ENCODE measurements at regions not wholly inside any gene's neighbourhood (a gene's known extent, or its start where the extent isn't known, plus 50 kb on each side); places are given as distances from the start of the nearest gene placed in this dataset.
"Not testable (repeated sequence)": the region's sequence is repeated elsewhere in the genome, so short reads cannot be mapped to it uniquely, and the experiment has no call there.

DNA sequence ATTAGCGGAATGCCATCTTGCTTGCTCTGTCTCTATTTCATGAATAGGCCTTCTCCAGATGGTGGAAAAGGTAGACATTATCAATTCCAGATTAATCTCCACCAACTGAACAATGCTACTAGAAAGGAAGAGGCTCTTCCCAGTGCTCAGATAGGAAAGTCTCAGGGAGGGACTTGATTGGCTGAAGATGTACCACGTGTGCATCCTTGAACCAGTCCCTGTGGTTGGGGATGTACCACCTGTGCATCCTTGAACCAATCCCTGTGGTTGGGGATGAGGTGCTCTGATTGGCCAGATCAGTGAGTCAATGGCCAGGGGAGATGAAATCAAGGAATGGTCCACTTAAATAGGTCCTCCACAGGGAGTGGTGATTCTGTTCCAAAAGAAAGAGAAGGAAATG lies 246.2 kb downstream of the NPIPA7 start:
- DNase-seq: not testable (repeated sequence)

DNA sequence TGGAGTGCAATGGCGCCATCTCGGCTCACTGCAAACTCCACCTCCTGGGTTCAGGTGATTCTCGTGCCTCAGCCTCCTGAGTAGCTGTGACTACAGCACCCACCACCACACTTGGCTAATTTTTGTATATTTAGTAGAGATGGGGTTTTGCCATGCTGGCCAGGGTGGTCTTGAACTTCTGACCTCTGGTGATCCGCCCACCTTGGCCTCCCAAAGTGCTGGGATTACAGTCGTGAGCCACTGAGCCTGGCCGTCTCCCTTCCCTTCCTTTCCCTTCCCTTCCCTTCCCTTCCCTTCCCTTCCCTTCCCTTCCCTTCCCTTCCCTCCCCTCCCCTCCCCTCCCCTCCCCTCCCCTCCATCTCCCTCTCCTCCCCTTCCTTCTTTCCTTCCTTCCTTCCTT lies 248.9 kb downstream of the NPIPA7 start:
- DNase-seq: not testable (repeated sequence)

DNA sequence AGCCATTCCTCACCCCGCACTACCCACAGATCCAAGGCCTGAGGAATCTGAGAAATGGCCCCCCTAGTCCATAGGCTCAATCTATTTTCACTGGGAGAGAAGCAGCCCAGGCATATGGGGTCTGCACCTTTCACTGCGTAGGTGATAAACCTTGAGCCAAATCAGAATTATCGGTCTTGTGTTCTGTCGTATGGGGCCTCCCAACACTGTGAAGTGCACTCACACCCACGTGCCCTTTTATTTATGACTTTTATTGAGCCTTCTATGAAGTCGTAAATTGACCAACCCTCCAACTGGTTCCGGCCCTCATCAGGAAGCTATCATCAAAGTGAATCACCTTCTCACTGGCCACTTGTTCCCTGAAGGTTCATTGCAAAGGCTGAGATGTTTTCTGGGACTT lies 259.3 kb downstream of the NPIPA7 start:
- not testable (repeated sequence) for DNase-seq

DNA sequence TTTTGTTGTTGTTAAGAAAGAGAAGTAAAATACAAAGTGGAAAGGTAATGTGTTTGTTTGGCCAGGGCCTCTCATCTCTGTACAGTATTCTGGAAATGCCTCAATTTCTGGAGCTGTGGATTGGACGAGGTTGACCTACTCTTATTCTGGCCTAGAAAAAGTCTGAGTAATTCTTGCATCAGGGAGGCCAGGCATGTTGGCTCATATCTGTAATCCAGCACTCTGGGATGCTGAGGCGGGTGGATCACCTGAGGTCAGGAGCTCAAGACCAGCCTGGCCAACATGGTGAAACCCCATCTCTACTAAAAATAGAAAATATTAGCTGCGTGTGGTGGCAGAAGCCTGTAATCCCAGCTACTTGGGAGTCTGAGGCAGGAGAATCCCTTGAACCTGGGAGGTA lies 259.8 kb downstream of the NPIPA7 start:
- DNase-seq: not testable (repeated sequence)

DNA sequence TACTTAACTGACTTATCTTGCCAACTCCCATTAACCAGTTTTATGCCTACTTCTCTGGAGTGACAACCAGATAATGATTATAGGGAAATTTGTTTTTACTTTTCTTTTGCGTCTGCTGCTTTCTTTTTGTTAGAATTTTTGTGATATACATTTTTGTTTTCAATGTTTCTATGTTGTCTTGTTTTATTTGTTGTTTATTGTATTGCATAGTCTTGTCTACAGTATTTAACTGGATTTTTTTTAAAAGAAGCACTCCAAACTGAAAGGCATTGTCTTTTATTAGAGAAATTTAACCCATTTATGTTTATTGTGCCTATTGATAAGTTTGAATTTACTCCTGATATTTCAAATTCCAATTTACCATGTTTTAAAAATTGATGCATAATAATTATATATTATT lies 264.9 kb downstream of the NPIPA7 start:
- not testable (repeated sequence) for DNase-seq

DNA sequence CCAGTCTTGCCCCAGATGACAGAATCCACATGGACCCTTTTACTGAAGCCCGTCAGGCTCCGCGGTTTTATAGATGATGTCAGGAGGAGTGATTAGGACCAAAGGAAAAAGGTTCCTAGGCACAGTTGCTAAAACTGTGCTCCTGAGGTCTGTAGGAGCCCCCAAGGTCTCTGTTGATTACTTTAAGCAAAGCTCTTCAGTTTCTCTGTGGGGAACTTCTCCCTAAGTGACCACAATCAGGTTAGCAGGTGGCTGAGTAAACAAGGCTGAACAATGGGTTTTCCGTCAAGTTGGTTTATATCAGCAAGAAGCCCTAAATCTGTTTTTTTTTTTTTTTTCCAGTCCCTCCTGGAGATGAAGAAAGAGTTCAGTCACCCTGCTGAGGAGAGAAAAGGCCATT lies 269.1 kb downstream of the NPIPA7 start:
- DNase-seq: not testable (repeated sequence)

DNA sequence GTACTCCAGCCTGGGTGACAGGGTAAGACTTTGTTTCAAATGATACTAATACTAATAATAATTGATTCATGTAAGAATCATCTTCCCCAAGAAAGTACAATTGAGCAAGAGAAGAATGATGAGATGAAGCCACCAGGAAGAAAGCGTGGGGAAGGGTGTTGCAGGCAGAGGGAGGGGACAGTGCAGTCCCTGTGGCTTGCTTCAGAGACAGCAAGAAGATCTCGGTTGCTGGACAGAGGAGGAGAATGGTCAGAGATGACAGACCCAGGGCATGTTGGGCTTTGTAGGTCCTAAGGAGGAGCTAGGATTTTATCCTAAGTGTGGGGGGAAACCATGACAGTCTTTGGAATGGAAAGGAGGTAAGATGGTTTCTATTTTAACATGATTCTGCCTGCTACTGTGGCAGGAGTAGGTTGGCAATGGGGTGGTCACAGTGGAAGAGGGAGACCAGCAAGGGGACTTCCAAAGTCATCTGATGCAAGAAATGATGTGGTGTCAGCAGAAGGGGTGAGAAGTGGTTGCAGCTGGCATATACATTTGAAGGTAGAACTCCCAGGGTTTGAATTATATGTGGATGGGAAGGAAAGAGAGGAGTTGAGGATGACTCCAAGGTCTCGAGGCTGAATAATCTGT lies 293.4 kb downstream of the NPIPA7 start:
- DNase-seq: not testable (repeated sequence)

DNA sequence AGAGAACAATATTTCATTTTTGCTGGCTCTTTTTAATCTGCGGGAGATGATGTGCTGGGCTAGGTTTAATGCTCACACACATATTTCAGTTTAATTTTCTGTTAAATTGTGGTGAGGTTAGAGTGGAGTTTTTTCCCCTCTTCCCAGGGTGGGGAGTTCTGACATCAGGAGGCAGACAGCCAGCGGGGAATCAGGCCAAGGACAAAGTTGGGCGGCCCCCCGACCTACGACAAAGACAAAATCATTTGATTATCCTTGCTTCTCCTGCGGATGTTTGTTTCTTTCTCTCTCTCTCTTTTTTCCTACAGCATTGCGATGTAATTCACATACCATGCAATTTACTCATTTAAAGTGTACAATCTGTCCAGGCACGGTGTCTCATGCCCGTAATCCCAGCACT lies 295.9 kb downstream of the NPIPA7 start:
- not testable (repeated sequence) for DNase-seq

DNA sequence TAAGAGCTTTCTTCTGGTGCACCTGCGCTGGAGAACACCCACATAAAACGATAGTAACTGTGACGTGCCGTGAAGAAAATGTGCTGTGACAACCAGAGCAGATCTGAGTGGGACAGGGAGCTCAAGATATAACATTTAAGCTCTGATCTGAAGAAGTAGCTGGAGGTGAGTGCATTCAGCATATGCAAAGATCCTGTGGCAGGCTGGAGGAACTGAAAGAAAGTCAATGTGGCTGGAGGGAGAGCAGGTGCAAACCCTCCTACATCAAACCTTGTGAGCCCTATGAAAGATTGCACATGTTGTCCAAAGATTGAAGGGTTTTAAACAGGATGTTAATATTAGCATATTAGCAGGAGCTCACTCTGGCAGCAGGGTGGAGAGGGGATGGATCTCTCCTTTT lies 342.9 kb downstream of the NPIPA7 start:
- not testable (repeated sequence) for DNase-seq

DNA sequence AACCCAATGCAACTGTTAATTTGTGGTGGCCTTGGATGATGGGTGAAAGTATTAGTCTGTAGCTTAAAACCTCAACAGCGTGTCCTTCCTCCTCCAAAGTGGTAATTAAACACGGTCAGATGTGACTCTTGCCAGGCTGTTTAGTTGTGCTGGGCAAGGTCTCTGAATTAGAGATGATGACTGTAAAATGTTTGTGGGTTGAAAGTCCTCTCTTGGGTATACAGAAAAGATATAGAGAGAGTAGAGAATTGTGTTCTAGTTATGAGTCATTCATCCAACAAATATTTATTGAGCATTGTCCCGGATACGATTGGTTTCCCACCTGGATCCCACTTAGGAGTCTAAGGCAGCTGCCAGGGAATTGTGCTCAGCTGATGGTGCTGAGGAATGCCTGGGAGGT lies 343.7 kb downstream of the NPIPA7 start:
- not testable (repeated sequence) for DNase-seq

DNA sequence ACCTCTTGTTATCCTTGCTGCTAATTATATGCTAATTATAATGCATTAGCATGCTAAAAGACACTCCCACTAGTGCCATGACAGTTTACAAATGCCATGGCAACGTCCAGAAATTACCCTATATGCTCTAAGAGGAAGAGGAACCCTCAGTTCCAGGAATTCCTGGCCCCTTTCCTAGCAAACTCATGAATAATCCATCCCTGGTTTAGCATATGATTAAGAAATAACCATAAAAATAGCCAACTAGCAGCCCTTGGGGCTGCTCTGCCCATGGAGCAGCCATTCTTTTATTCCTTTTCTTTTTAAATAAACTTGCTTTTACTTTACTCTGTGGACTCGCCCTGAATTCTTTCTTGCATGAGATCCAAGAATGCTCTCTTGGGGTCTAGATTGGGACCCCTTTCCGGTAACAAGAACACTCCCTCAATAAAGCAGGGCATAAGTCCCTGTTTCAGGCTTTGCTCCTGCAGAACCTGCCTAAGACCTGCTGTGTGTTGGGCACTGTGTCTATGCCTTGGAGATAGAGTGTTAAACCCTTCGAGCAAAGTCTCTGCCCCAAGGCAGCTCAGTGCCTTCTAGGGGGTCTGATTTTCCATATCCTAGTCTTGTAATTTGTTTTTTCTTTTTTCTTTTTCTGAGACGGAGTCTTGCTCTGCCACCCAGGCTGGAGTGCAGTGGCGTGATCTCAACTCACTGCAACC lies 345.0 kb downstream of the NPIPA7 start:
- not testable (repeated sequence) for DNase-seq

DNA sequence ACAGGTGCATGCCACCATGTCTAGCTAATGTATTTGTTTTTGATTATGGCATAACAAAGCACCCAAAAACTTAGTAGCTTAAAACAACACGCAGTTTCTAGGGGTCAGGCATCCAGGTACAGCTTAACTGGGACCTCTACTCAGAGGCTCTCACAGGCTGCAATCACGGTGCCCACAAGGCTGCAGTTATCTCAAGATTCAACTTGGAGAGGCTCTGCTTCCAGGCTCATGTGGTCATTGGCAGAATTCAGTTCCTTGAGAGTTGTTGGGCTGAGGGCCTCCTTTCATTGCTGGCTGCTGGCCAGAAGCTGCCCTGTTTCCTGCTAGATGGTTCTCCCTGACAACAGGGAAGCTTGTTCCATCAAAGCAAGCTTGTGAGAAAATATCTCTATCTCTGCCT lies 348.1 kb downstream of the NPIPA7 start:
- DNase-seq: not testable (repeated sequence)

DNA sequence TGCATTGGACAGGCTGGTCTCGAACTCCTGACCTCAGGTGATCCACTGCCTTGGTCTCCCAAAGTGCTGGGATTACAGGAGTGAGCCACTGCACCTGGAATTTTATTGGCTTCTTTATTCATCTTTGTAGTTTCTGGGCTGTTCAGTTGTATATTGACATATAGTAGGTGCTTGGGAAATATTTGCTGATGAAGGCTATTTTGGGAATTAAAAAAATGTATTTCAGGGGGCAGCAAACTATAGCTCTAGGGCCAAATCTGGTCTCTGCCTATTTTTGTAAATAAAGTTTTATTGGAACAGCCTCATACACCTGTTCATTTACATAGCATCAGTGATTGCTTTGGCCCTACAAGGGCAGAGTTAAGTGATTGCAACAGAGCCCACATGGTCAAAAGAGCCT lies 363.6 kb downstream of the NPIPA7 start:
- not testable (repeated sequence) for DNase-seq

DNA sequence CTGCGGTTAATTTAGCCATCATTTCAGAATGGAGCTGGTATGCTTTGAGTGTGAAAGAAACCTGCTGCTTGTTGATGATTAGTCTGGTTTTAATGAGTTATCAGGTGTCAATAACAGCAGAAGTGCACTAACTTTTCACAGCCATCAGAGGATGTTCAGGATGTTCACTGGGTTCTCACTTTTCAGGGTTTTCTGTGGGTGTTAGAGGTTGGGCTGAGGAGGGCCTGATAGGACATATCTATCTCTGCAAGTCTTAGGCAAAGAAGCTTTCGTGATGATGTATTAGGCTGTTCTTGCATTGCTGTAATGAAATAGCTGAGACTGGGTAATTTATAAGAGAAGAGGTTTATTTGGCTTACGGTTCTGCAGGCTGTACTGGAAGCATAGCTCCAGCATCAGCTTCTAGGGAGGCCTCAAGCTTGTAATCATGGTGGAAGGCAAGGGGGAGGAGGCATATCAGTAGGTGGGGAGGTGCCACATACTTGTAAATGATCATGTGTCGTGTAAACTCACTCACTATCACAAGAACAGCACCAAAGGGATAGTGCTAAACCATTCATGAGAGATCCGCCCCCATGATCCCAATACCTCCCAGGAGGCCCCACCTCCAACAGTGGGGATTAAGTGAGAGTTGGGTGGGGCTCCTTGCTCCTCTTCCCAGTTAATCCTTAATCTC lies 376.2 kb downstream of the NPIPA7 start:
- DNase-seq: not testable (repeated sequence)

DNA sequence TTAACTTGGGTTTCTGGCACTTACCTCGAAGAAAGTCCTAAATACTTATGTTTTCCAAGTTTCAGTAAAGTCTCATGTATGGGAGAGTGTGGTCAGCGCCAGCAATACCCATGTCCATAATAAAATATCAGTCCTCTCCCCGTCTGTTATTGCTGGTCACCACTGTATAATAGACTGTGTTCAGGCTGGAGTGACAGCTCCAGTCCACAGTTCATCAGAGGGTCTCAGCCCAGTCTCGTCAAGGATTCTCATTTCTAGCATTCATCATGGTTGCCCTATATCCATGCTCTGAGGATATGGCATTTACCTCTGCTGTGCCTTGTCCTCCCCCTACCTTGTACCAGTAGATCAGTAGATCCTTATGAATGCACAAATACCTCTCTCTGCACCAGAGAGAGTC lies 384.5 kb downstream of the NPIPA7 start:
- no peak for DNase-seq

DNA sequence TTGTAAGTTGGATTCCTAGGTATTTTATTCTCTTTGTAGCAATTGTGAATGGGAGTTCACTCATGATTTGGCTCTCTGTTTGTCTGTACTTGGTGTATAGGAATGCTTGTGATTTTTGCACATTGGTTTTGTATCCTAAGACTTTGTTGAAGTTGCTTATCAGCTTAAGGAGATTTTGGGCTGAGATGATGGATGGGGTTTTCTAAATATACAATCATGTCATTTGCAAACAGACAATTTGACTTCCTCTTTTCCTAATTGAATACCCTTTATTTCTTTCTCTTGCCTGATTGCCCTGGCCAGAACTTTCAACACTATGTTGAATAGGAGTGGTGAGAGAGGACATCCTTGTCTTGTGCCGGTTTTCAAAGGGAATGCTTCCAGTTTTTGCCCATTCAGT lies 391.8 kb downstream of the NPIPA7 start:
- DNase-seq: not testable (repeated sequence)

DNA sequence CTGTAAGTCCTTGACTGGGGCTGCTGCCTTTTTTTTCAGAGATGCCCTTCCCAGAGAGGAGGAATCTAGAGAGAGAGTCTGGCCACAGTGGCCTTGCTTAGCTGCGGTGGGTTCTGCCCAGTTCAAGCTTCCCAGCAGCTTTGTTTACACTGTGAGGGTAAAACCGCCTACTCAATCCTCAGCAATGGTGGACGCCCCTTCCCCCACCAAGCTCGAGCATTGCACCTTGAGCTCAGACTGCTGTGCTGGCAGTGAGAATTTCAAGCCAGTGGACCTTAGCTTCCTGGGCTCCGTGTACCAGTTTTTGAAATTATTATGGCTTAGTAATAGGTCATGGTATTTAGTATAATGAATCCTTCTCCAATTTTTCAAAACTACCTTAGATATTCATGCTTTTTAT lies 395.4 kb downstream of the NPIPA7 start:
- no peak for DNase-seq

DNA sequence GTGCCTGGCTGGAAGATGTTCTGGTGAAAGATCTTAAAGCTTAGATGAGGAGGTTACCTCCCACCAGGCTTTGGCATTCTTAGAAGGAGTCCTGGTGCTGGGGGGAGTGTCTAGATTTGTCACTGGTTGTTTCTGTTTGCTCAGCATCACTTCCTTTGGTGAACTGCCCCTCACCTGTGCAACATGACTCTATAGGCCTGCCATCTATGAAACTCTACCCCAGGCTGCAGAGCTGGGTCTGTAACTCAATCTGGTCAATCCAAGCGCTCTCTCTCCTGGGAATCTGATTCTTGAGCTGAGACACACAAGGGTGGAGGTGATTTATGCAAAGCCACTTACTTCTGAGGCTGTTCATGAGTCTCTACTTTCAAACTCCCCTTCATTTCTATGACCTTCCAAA lies 399.4 kb downstream of the NPIPA7 start:
- DNase-seq: no peak

DNA sequence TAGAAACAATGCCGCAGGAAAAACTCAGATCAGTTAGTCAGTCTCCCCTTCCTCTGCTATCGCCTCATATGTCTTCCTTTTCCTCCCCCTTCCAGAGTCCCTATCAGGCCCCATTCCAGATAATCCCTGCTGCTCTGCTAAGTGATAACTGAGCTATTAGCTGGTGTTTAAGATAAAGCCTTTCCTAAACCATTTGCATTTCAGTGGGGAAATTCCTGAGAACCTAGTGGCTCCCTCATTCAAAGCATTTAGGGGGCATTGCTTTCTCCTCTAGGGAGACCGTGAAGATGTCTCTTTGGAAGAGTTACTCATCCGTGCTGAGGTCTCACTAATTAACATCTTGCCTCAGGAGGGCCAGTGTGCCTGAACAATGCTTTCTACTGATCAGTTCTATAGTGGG lies 401.6 kb downstream of the NPIPA7 start:
- DNase-seq: no peak

DNA sequence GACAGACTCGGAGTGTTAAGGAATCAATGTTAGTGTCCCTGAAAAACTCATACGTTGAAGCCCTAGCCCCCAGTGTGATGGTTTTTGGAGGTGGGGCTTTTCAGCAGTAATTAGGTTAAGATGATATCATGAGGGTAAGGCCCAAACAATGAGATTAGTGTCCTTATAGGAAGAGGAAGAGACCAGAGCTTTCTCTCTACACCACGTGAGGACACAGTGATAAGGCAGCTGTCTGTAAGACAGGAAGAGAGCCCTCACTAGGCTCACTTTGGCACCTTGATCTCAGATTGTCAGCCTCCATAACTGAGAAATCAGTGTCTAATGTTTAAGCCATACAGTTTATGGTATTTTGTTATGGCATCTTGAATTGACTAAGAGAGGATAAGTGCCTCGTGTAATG lies 403.2 kb downstream of the NPIPA7 start:
- no peak for DNase-seq

DNA sequence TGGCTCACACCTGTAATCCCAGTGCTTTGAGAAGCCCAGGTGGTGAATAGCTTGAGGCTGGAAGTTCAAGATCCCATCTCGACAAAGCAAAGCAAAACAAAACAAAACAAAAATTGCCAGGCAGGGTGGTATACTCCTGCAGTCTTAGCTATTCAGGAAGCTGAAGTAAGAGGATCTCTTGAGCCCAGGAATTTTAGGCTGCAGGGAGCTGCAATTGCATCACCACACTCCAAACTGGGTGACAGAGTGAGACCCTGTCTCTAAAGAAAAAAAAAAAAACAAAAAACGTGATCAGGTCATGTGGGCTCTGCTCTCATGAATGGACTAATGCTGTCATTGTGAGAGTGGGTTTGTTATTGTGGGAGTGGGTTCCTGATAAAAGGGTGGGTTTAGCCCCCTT lies 409.1 kb downstream of the NPIPA7 start:
- no peak for DNase-seq

DNA sequence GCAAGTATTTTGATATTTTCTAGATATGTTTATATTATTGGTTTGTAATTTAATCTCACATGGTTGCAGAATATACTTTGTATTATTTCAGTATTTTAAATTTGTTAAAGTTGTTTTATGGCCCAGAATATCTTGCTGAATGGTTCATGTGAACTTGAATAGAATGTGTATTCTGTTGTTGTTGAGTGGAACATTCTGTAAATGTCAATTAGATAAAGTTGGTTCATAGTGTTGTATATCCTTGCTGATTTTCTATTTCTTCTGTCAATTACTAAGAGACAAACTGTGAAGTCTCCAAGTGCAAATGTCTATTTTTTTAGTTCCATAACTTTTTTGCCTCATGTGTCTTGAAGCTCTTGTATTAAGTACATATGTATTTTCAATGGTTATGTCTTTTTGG lies 411.7 kb downstream of the NPIPA7 start:
- no peak for DNase-seq

DNA sequence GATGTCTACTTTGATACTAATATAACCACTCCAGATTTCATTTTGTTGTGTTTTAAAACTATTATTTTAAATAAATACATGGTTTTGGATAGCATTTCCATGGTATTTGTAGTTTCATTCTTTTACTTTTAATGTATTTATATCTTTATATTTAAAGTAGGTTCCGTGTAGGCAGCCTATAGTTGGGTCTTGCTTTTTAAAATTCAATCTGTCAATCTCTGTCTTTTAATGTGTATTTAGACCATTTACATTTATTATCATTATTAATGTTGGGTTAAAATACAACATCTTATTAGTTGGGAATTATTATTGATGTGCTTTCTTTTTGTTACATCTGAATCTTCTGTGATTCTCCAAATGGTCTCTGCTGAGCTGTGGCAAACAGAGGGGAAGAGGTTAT lies 412.1 kb downstream of the NPIPA7 start:
- DNase-seq: no peak

DNA sequence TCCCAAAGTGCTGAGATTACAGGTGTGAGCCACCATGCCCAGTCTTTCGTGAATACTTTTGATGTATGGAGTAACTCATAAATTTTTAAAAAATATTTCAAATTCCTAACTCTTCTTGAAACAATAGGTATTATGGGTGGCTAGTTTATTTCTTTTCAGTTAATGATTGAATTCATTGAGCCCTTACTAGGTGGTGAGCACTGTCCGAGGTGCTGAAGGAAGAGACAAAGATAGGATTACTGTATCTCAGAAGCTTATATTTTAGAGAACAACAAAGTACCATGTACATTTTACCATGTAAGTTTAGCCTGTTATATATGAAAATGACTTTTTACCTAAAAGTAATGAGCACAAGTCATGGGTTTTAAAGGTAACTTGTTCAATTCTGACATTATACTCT lies 418.3 kb downstream of the NPIPA7 start:
- DNase-seq: no peak
